Body of pancreas (tissue), 4 donors: ENCODE measurements at regions not wholly inside any gene's neighbourhood (a gene's known extent, or its start where the extent isn't known, plus 50 kb on each side); places are given as distances from the start of the nearest gene placed in this dataset.

Source experiments
- POLR2A ChIP-seq, 3 donors: fragments of 450-650 bp; IDR thresholded peaks; one replicate each; pipeline ENCODE4 v1.6.1; 2016; ENCODE audit warnings: antibody characterized with exemption in 3 of 3, mild to moderate bottlenecking in 2 of 3
- TF ChIP-seq, protein P1 (sequence below), 7 experiments: fragments of 450-650 bp in 4 of 7; fragments of 200-600 bp in 3 of 7; sonication (generic) in 3 of 7; IDR thresholded peaks; one replicate each; pipeline ENCODE4 v1.5.1; 2016 to 2019; ENCODE audit warnings: antibody characterized with exemption in 7 of 7

DNA sequence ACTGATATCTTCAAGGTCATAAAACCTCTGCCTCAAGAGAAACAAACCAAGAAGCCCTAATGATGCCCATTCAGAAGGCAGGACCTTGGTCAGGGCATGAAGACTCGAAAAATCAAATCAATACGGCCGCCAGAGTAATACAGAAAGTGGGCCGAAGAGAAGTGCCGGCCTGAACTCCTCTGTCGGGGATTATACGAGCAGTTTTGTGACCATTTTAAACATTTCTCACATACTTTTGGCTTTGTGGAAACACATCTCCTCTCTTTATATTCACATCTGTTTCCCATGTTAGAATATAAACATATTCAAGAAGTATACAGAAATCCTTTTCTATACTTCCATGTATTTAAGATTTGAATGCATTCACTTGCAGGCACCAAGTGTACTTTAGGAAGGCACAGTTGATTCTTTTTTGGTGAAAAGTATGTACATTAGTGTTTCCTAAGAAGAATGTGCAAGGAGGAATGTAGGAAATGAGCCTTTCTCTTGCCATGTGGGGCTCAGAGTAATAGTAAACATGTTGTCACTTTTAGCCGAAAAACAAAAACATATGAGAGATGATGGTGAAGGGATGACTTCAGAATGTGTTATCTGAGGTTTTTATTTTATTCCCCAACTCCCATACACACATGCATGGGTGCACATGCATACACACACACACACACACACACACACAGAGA is 707.9 kb upstream of the ID2 start:
- TF ChIP-seq, protein P1, sequence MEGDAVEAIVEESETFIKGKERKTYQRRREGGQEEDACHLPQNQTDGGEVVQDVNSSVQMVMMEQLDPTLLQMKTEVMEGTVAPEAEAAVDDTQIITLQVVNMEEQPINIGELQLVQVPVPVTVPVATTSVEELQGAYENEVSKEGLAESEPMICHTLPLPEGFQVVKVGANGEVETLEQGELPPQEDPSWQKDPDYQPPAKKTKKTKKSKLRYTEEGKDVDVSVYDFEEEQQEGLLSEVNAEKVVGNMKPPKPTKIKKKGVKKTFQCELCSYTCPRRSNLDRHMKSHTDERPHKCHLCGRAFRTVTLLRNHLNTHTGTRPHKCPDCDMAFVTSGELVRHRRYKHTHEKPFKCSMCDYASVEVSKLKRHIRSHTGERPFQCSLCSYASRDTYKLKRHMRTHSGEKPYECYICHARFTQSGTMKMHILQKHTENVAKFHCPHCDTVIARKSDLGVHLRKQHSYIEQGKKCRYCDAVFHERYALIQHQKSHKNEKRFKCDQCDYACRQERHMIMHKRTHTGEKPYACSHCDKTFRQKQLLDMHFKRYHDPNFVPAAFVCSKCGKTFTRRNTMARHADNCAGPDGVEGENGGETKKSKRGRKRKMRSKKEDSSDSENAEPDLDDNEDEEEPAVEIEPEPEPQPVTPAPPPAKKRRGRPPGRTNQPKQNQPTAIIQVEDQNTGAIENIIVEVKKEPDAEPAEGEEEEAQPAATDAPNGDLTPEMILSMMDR (IDR thresholded peaks at IDR 0.05): no peak
- TF ChIP-seq POLR2A (IDR thresholded peaks at IDR 0.05): no peak
